Spleen (tissue), 7 donors: ENCODE measurements at regions not wholly inside any gene's neighbourhood (a gene's known extent, or its start where the extent isn't known, plus 50 kb on each side); places are given as distances from the start of the nearest gene placed in this dataset.

ENCODE experiments used
- CTCF ChIP-seq, 11 experiments: fragments of 200-600 bp in 7 of 11; fragments of 450-650 bp in 4 of 11; sonication (generic) in 4 of 11; IDR thresholded peaks in 8 of 11; conservative IDR thresholded peaks in 3 of 11; 1 replicate in 7 of 11; 2 replicates in 4 of 11; pipeline versions ENCODE4 v1.4.0 to v1.8.0; 2016 to 2021; ENCODE audit warnings: antibody characterized with exemption in 11 of 11, inconsistent platforms in 4 of 11, mild to moderate bottlenecking in 1 of 11
- POLR2AphosphoS5 ChIP-seq, 3 donors: sonication (generic); formaldehyde crosslinking; IDR thresholded peaks; one replicate each; pipeline ENCODE4 v1.5.1; 2017; ENCODE audit warnings: antibody characterized with exemption in 3 of 3
- donor health status: DM: no; HTN: no; CAD: no; lungs with moderate emphysema.
- donor health status: DM: no; HTN: no; CAD: no.
- donor health status: DM: no; HTN: no; CAD: no.

GRCh38 chrX:42948723-42949657 is 171.0 kb upstream of the PPP1R2C start:
- no peak for TF ChIP-seq POLR2AphosphoS5 (IDR thresholded peaks at IDR 0.05)
- no peak for TF ChIP-seq CTCF (IDR thresholded peaks at IDR 0.05 in 8 of 11, conservative IDR thresholded peaks at IDR 0.05 in 3 of 11)
